ENCODE measurements at regions not wholly inside any gene's neighbourhood (a gene's known extent, or its start where the extent isn't known, plus 50 kb on each side); places are given as distances from the start of the nearest gene placed in this dataset.

GRCh38 chr20:63093966-63094766 lies 87.4 kb upstream of the BHLHE23 start:
- TF ChIP-seq, protein P1, sequence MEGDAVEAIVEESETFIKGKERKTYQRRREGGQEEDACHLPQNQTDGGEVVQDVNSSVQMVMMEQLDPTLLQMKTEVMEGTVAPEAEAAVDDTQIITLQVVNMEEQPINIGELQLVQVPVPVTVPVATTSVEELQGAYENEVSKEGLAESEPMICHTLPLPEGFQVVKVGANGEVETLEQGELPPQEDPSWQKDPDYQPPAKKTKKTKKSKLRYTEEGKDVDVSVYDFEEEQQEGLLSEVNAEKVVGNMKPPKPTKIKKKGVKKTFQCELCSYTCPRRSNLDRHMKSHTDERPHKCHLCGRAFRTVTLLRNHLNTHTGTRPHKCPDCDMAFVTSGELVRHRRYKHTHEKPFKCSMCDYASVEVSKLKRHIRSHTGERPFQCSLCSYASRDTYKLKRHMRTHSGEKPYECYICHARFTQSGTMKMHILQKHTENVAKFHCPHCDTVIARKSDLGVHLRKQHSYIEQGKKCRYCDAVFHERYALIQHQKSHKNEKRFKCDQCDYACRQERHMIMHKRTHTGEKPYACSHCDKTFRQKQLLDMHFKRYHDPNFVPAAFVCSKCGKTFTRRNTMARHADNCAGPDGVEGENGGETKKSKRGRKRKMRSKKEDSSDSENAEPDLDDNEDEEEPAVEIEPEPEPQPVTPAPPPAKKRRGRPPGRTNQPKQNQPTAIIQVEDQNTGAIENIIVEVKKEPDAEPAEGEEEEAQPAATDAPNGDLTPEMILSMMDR (IDR thresholded peaks at IDR 0.05; ENCODE audit: extremely low read depth in 1 of 2, insufficient read depth in 1 of 2, low read depth in 1 of 2, low read length in 2 of 2) = no peak
- TF ChIP-seq POLR2A (IDR thresholded peaks at IDR 0.05; ENCODE audit: low read depth, low read length) (no peak), GATA2 (IDR thresholded peaks at IDR 0.05; ENCODE audit: insufficient read depth, insufficient read length, low read depth, low read length) (no peak), EZH2 (IDR thresholded peaks at IDR 0.05; ENCODE audit: borderline replicate concordance, low read depth, low read length, severe bottlenecking) (no peak), POLR2AphosphoS5 (IDR thresholded peaks at IDR 0.05; ENCODE audit: insufficient read depth, low read depth, low read length) (no peak), MAX (IDR thresholded peaks at IDR 0.05; ENCODE audit: insufficient read depth, insufficient read length) (no peak), FOS (IDR thresholded peaks at IDR 0.05; ENCODE audit: borderline replicate concordance, insufficient read depth, low read length) (no peak), MYC (IDR thresholded peaks at IDR 0.05; ENCODE audit: low read depth, low read length) (no peak)
